HEK293T (cell line): ENCODE measurements at regions not wholly inside any gene's neighbourhood (a gene's known extent, or its start where the extent isn't known, plus 50 kb on each side); places are given as distances from the start of the nearest gene placed in this dataset.

Experiments used
- BHLHE40 ChIP-seq: fragments of 450-650 bp; IDR thresholded peaks from 2 replicates; pipeline ENCODE4 v1.6.1; 2016; ENCODE audit warnings: mild to moderate bottlenecking, moderate library complexity, borderline replicate concordance
- CTBP1 ChIP-seq: fragments of 450-650 bp; IDR thresholded peaks from 2 replicates; pipeline ENCODE4 v1.6.1; 2016; ENCODE audit warnings: borderline replicate concordance
- FOXK2 ChIP-seq: fragments of 450-650 bp; IDR thresholded peaks from 2 replicates; pipeline ENCODE4 v1.6.1; 2016; ENCODE audit warnings: mild to moderate bottlenecking
- FOXM1 ChIP-seq: fragments of 450-650 bp; IDR thresholded peaks from 2 replicates; pipeline ENCODE4 v1.6.1; 2017; ENCODE audit warnings: mild to moderate bottlenecking, borderline replicate concordance
- L3MBTL2 ChIP-seq: fragments of 450-650 bp; conservative IDR thresholded peaks from 2 replicates; pipeline ENCODE4 v1.6.1; 2016; ENCODE audit warnings: mild to moderate bottlenecking
- LEF1 ChIP-seq: fragments of 450-650 bp; IDR thresholded peaks from 2 replicates; pipeline ENCODE4 v1.6.1; 2017; ENCODE audit warnings: mild to moderate bottlenecking, borderline replicate concordance
- NFRKB ChIP-seq: fragments of 450-650 bp; IDR thresholded peaks from 2 replicates; pipeline ENCODE4 v1.6.1; 2016; ENCODE audit warnings: mild to moderate bottlenecking, moderate library complexity
- SP1 ChIP-seq: fragments of 450-650 bp; IDR thresholded peaks from 2 replicates; pipeline ENCODE4 v1.6.1; 2017
- SUZ12 ChIP-seq: fragments of 450-650 bp; IDR thresholded peaks from 2 replicates; pipeline ENCODE4 v1.6.1; 2016; ENCODE audit warnings: mild to moderate bottlenecking
- TARDBP ChIP-seq: fragments of 450-650 bp; IDR thresholded peaks from 2 replicates; pipeline ENCODE4 v1.6.1; 2016
- ZNF384 ChIP-seq: fragments of 450-650 bp; IDR thresholded peaks from 2 replicates; pipeline ENCODE4 v1.6.1; 2016

DNA sequence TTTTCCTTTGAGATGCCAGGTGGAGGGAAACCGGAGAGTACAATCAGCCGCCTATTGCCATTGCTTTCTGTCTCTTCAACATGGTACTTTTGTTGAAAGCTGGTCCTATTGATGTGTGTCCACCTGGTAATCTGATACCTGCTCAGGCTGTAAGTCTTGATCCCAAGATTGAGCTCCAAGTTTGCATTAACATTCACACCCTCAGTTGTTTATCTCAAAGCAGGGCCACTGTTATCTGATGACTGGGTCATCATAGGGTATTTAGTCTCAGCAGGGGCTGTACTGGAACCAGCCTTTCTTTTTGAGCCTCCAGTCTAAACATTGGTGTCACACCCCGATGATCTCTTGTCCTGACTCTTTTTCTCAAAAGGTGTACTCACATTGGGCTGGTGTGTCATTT lies 370.3 kb upstream of the TOM1L1 start:
- TF ChIP-seq NFRKB, result no peak
- no peak for TF ChIP-seq TARDBP
- no peak for TF ChIP-seq ZNF384
- no peak for TF ChIP-seq SUZ12
- TF ChIP-seq FOXK2, result no peak
- TF ChIP-seq SP1, result no peak
- TF ChIP-seq L3MBTL2, result no peak
- TF ChIP-seq FOXM1, result no peak
- no peak for TF ChIP-seq LEF1
- TF ChIP-seq BHLHE40, result no peak
- no peak for TF ChIP-seq CTBP1
